ENCODE measurements at regions not wholly inside any gene's neighbourhood (a gene's known extent, or its start where the extent isn't known, plus 50 kb on each side); places are given as distances from the start of the nearest gene placed in this dataset.

DNA sequence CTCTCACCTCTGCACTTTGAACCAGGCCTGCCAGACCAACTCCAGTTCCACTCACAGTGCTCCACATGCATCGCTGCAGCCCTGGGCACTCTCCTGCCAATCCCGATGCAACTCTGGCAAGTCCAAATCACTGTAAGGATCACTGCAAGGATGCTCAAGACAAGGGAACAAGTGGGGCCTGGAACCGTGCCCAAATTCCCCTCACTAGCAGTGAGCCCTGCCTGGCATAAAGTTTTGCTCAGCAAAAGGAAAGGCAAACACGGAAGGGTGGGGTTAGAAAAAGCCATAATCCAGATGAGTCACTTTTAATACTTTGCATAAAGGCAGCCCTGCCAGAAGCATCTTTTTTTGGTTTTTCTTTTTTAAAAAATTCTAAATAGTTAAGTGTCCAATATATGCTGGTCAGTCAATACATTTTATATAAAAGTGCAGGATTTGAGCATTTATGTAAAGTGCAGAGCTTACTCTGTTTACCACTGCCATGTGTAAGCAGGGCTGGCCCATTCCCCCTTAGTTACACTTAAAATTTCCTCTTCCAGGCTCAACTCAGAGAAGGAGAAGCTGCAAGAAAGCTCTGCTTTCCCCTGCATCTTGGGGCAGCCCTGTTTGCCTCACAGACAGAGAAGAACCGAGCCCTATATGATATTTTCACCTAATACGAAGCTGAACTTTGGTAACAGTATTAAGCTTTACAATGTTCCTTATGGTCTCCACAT is 102.2 kb downstream of the CD47 start:
- TF ChIP-seq, protein P1, sequence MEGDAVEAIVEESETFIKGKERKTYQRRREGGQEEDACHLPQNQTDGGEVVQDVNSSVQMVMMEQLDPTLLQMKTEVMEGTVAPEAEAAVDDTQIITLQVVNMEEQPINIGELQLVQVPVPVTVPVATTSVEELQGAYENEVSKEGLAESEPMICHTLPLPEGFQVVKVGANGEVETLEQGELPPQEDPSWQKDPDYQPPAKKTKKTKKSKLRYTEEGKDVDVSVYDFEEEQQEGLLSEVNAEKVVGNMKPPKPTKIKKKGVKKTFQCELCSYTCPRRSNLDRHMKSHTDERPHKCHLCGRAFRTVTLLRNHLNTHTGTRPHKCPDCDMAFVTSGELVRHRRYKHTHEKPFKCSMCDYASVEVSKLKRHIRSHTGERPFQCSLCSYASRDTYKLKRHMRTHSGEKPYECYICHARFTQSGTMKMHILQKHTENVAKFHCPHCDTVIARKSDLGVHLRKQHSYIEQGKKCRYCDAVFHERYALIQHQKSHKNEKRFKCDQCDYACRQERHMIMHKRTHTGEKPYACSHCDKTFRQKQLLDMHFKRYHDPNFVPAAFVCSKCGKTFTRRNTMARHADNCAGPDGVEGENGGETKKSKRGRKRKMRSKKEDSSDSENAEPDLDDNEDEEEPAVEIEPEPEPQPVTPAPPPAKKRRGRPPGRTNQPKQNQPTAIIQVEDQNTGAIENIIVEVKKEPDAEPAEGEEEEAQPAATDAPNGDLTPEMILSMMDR (IDR thresholded peaks at IDR 0.05), result no peak
- TF ChIP-seq POLR2A (IDR thresholded peaks at IDR 0.05), result no peak

Measured in lower leg skin (tissue), 3 donors.